HepG2 (cell line): ENCODE measurements at regions not wholly inside any gene's neighbourhood (a gene's known extent, or its start where the extent isn't known, plus 50 kb on each side); places are given as distances from the start of the nearest gene placed in this dataset.

Experiments
- ATAC-seq: fragments of 200-7000 bp; cut with Tn5 transposase; 3 replicates; pipeline ENCODE4 v1.9.1; 2020; ENCODE audit warnings: mild to moderate bottlenecking, moderate library complexity
- BruUV-seq: library from RNA; stranded (reverse); fragments of 400-500 nt; replicated peaks from 2 replicates; lab custom pipeline; 2021; lab: Mats Ljungman, UMichigan
- CTCF ChIA-PET: fragments of 300-600 bp; formaldehyde crosslinking; extraction: SDS; loops from one replicate; lab custom pipeline; 2021; ENCODE audit warnings: low total read pairs, inconsistent platforms, low intra/inter-chr PET ratio; lab: Yijun Ruan, JAX
- POLR2A ChIA-PET: fragments of 350-600 bp; sonication (Branson Sonifier 250); formaldehyde crosslinking; loops from one replicate; lab custom pipeline; 2020; ENCODE audit warnings: antibody characterized with exemption, inconsistent platforms; lab: Yijun Ruan, JAX
- DNase-seq: peaks from one replicate; pipeline ENCODE4 v3.0.0-alpha.2; 2015; ENCODE audit warnings: low spot score
- FAIRE-seq: peaks from 3 replicates; lab custom pipeline; 2011; peaks lifted over from hg19 to GRCh38; lab: Jason Lieb, UNC
- H2AFZ ChIP-seq: one replicate; pipeline ENCODE4 v1.6.1; 2011; ENCODE audit warnings: low read length, inconsistent platforms
- H3K27ac ChIP-seq: fragments of 300-600 bp; 3 replicates; pipeline ENCODE4 v1.8.0; 2011; ENCODE audit warnings: mixed run types, mild to moderate bottlenecking, mixed read lengths, low read length, inconsistent platforms; ENCODE audit not compliant: insufficient read depth; ENCODE audit errors: extremely low read length
- H3K27me3 ChIP-seq, 2 experiments: fragments of 200-600 bp in 1 of 2; 2 replicates in 1 of 2; 3 replicates in 1 of 2; pipeline versions ENCODE4 v1.6.0 to v1.8.0; 2011; ENCODE audit warnings: low read length in 2 of 2, mild to moderate bottlenecking in 2 of 2, moderate library complexity in 2 of 2, inconsistent platforms in 1 of 2; ENCODE audit not compliant: insufficient read depth in 2 of 2, control insufficient read depth in 1 of 2
- H3K36me3 ChIP-seq, 2 experiments: fragments of 200-600 bp in 1 of 2; replicated peaks in 1 of 2; 2 replicates in 1 of 2; 3 replicates in 1 of 2; pipeline versions ENCODE4 v1.5.1 to v1.8.0; 2011; ENCODE audit warnings: low read length in 2 of 2, inconsistent platforms in 1 of 2; ENCODE audit not compliant: insufficient read depth in 2 of 2, control insufficient read depth in 1 of 2
- H3K4me1 ChIP-seq: 2 replicates; pipeline ENCODE4 v1.5.1; 2012; ENCODE audit warnings: low read length, inconsistent platforms; ENCODE audit not compliant: insufficient read depth
- H3K4me2 ChIP-seq: 2 replicates; pipeline ENCODE4 v1.6.0; 2011; ENCODE audit warnings: low read depth, low read length, inconsistent platforms
- H3K4me3 ChIP-seq, 3 experiments: fragments of 200-600 bp in 1 of 3; sonication (generic), shearing (Covaris generic) in 1 of 3; replicated peaks in 1 of 3; 2 replicates each; pipeline ENCODE4 v1.5.1; 2011 to 2016; ENCODE audit warnings: low read length in 3 of 3, inconsistent platforms in 2 of 3, low read depth in 2 of 3, mild to moderate bottlenecking in 2 of 3, control low read depth in 1 of 3, mixed read lengths in 1 of 3; ENCODE audit not compliant: insufficient read depth in 1 of 3
- H3K79me2 ChIP-seq: one replicate; pipeline ENCODE4 v1.6.1; 2011; ENCODE audit warnings: low read length, inconsistent platforms; ENCODE audit not compliant: insufficient read depth
- H3K9ac ChIP-seq: 2 replicates; pipeline ENCODE4 v1.6.0; 2011; ENCODE audit warnings: mild to moderate bottlenecking, low read depth, low read length, inconsistent platforms; ENCODE audit not compliant: insufficient read depth
- H3K9me3 ChIP-seq: 2 replicates; pipeline ENCODE4 v1.5.1; 2012; ENCODE audit warnings: mild to moderate bottlenecking, low read length
- H4K20me1 ChIP-seq: 2 replicates; pipeline ENCODE4 v1.6.0; 2011; ENCODE audit warnings: inconsistent platforms, mild to moderate bottlenecking, low read length, moderate library complexity; ENCODE audit not compliant: insufficient read depth
- CBX2 ChIP-seq, 2 experiments: fragments of 200-600 bp in 1 of 2; sonication (generic); formaldehyde crosslinking in 1 of 2; IDR thresholded peaks; 2 replicates each; pipeline versions ENCODE4 v1.7.0 to v1.8.1; 2018 to 2022; ENCODE audit warnings: low read depth in 2 of 2, low read length in 1 of 2, mild to moderate bottlenecking in 1 of 2, missing genetic modification reagents in 1 of 2
- CREB3 ChIP-seq: sonication (generic); formaldehyde crosslinking; IDR thresholded peaks from 2 replicates; pipeline ENCODE4 v1.5.0; 2020; ENCODE audit warnings: missing genetic modification reagents
- FOXA1 ChIP-seq, 2 experiments: fragments of 450-650 bp in 1 of 2; sonication (generic) in 1 of 2; formaldehyde crosslinking in 1 of 2; IDR thresholded peaks; 2 replicates each; pipeline versions ENCODE4 v1.4.0 to v1.6.1; 2016 to 2020; ENCODE audit warnings: missing genetic modification reagents in 1 of 2
- LRRFIP1 ChIP-seq: sonication (generic); formaldehyde crosslinking; conservative IDR thresholded peaks from 2 replicates; pipeline ENCODE4 v1.4.0; 2020; ENCODE audit warnings: missing genetic modification reagents
- MIER2 ChIP-seq: IDR thresholded peaks from 2 replicates; pipeline ENCODE4 v1.6.1; 2016; ENCODE audit warnings: missing biosample characterization, missing genetic modification reagents
- NFE2L2 ChIP-seq: fragments of 150-350 bp; IDR thresholded peaks from 2 replicates; pipeline ENCODE4 v1.6.1; 2014; ENCODE audit warnings: low read length
- SALL1 ChIP-seq: sonication (generic); formaldehyde crosslinking; IDR thresholded peaks from 2 replicates; pipeline ENCODE4 v1.8.0; 2022; ENCODE audit warnings: mild to moderate bottlenecking, missing genetic modification reagents
- SP4 ChIP-seq: sonication (generic); formaldehyde crosslinking; IDR thresholded peaks from 2 replicates; pipeline ENCODE4 v1.8.1; 2023; ENCODE audit warnings: mild to moderate bottlenecking, missing genetic modification reagents
- TGIF2 ChIP-seq: IDR thresholded peaks from 2 replicates; pipeline ENCODE4 v1.6.1; 2016; ENCODE audit warnings: control low read depth, missing compliant biosample characterization
- ZBED4 ChIP-seq: sonication (generic); formaldehyde crosslinking; IDR thresholded peaks from 2 replicates; pipeline ENCODE4 v1.4.0; 2020; ENCODE audit warnings: missing genetic modification reagents, borderline replicate concordance
- ZNF543 ChIP-seq: sonication (generic); formaldehyde crosslinking; IDR thresholded peaks from 2 replicates; pipeline ENCODE4 v1.4.0; 2020; ENCODE audit warnings: mild to moderate bottlenecking, missing genetic modification reagents
- ZNF776 ChIP-seq: sonication (generic); formaldehyde crosslinking; IDR thresholded peaks from 2 replicates; pipeline ENCODE4 v1.4.0; 2020; ENCODE audit warnings: mild to moderate bottlenecking, missing genetic modification reagents
- WGBS: methylation state at CpG from one replicate; pipeline ENCODE4 v1.1.6; 2017; ENCODE audit warnings: low lambda C conversion rate; 5-methylcytosine and 5-hydroxymethylcytosine counted together
- in situ Hi-C: cut with HindIII; loops from 2 replicates; pipeline ENCODE4 v1.10.0; 2017; ENCODE audit warnings: low pct_unique_long_range_greater_than_20kb; ENCODE audit not compliant: extremely low pct_ligation_motif_present
- intact Hi-C: fragments of 100-400 bp; cut with micrococcal nuclease; formaldehyde crosslinking; loops from one replicate; pipeline ENCODE4 v1.10.0; 2022; ENCODE audit not compliant: unreplicated experiment
- TF ChIP-seq, protein P1 (sequence below): IDR thresholded peaks from 2 replicates; pipeline ENCODE4 v1.6.1; 2016; ENCODE audit warnings: low read depth, control low read depth
- TF ChIP-seq, protein P2 (sequence below): sonication (generic); formaldehyde crosslinking; IDR thresholded peaks from 2 replicates; pipeline ENCODE4 v1.5.0; 2020; ENCODE audit warnings: mild to moderate bottlenecking, missing genetic modification reagents

DNA sequence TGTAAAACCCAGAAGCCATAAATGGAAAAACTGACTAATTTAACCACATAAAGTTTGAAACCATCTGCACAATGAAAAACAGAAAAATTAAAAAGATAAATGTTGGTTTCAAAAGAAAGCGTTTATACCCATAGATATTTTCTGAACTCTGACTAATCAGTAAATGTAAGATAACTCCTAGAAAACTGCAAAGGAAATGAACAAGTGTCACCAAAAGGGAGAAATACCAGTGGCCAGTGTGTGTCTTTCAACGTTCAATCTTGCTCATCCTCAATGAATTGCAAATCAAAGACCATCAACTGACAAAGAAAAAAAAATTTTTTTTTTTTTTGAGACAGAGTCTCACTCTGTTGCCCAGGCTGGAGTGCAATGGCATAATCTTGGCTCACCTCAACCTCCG is 180.1 kb downstream of the SYK start:
- no peak for DNase-seq
- Histone ChIP-seq H3K4me3 (no peak overlapping the region), H3K4me2 (no peak overlapping the region), H3K27me3 (no peaks in the 10 kb centered on the region; a peak in 1 of 5 replicates), H3K4me1 (peaks cover 5% of the 10 kb centered on the region; the same call in 1 of the 2 replicates), H3K27ac (no peak overlapping the region), H3K9me3 (no peaks in the 10 kb centered on the region), H2AFZ (no peak overlapping the region), H3K79me2 (no peaks in the 10 kb centered on the region), H4K20me1 (no peaks in the 10 kb centered on the region), H3K36me3 (no peaks in the 10 kb centered on the region), H3K9ac (no peak overlapping the region)
- in situ Hi-C loops (no loop called here), intact Hi-C loops (loop anchor here (5.0 kb wide), 1 partner anchor 696 kb away; no protein-coding TSS in a partner anchor)
- POLR2A ChIA-PET, result no interaction called here
- WGBS, result 82% methylated on average over 3 of the region's 3 CpGs
- no peak for ATAC-seq
- CTCF ChIA-PET, result no interaction called here
- no peak for FAIRE-seq
- no TSS peak for BruUV-seq
- TF ChIP-seq, protein P1, sequence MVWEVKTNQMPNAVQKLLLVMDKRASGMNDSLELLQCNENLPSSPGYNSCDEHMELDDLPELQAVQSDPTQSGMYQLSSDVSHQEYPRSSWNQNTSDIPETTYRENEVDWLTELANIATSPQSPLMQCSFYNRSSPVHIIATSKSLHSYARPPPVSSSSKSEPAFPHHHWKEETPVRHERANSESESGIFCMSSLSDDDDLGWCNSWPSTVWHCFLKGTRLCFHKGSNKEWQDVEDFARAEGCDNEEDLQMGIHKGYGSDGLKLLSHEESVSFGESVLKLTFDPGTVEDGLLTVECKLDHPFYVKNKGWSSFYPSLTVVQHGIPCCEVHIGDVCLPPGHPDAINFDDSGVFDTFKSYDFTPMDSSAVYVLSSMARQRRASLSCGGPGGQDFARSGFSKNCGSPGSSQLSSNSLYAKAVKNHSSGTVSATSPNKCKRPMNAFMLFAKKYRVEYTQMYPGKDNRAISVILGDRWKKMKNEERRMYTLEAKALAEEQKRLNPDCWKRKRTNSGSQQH (CRISPR knock-in tag), result no peak
- TF ChIP-seq SALL1 (CRISPR knock-in tag) (no peak), ZNF543 (CRISPR knock-in tag) (no peak), FOXA1 (IDR thresholded peaks at IDR 0.05) (no peak), FOXA1 (CRISPR knock-in tag; IDR thresholded peaks at IDR 0.05) (no peak), CBX2 (IDR thresholded peaks at IDR 0.05; ENCODE audit: low read depth, low read length) (no peak), CBX2 (CRISPR knock-in tag; IDR thresholded peaks at IDR 0.05; ENCODE audit: low read depth) (no peak), SP4 (no peak), LRRFIP1 (no peak), CREB3 (CRISPR knock-in tag) (no peak), MIER2 (no peak), ZBED4 (CRISPR knock-in tag) (no peak), ZNF776 (CRISPR knock-in tag) (no peak), TGIF2 (no peak), NFE2L2 (no peak)
- TF ChIP-seq, protein P2, sequence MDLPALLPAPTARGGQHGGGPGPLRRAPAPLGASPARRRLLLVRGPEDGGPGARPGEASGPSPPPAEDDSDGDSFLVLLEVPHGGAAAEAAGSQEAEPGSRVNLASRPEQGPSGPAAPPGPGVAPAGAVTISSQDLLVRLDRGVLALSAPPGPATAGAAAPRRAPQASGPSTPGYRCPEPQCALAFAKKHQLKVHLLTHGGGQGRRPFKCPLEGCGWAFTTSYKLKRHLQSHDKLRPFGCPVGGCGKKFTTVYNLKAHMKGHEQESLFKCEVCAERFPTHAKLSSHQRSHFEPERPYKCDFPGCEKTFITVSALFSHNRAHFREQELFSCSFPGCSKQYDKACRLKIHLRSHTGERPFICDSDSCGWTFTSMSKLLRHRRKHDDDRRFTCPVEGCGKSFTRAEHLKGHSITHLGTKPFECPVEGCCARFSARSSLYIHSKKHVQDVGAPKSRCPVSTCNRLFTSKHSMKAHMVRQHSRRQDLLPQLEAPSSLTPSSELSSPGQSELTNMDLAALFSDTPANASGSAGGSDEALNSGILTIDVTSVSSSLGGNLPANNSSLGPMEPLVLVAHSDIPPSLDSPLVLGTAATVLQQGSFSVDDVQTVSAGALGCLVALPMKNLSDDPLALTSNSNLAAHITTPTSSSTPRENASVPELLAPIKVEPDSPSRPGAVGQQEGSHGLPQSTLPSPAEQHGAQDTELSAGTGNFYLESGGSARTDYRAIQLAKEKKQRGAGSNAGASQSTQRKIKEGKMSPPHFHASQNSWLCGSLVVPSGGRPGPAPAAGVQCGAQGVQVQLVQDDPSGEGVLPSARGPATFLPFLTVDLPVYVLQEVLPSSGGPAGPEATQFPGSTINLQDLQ (CRISPR knock-in tag), result no peak
